H1 (cell line): ENCODE measurements at regions not wholly inside any gene's neighbourhood (a gene's known extent, or its start where the extent isn't known, plus 50 kb on each side); places are given as distances from the start of the nearest gene placed in this dataset.

Experiments used
- CTCF ChIA-PET: fragments of 300-600 bp; sonication (Branson Sonifier 250); formaldehyde crosslinking; loops from one replicate; lab custom pipeline; 2021; ENCODE audit not compliant: partially characterized antibody; lab: Charles Lee
- POLR2A ChIA-PET: fragments of 300-600 bp; sonication (Branson Sonifier 250); formaldehyde crosslinking; loops from one replicate; lab custom pipeline; 2021; ENCODE audit warnings: inconsistent platforms; ENCODE audit not compliant: partially characterized antibody; lab: Charles Lee
- DNase-seq, 2 experiments: peaks; one replicate each; pipeline versions ENCODE4 v3.0.0 to v3.0.0-alpha.2; 2010 to 2022; ENCODE audit warnings: low spot score in 2 of 2, low read depth in 1 of 2, mixed read lengths in 1 of 2
- FAIRE-seq: peaks from 2 replicates; lab custom pipeline; 2011; peaks lifted over from hg19 to GRCh38; lab: Jason Lieb, UNC
- H2AFZ ChIP-seq: 2 replicates; pipeline ENCODE4 v1.8.1; 2012; ENCODE audit warnings: low read length, inconsistent platforms
- H2AK5ac ChIP-seq: 2 replicates; pipeline ENCODE4 v1.6.1; 2013; ENCODE audit warnings: low read depth, low read length
- H2BK120ac ChIP-seq: replicated peaks from 2 replicates; pipeline ENCODE3; 2013; ENCODE audit warnings: low read depth, low read length, inconsistent platforms
- H2BK12ac ChIP-seq: 2 replicates; pipeline ENCODE4 v1.6.1; 2013; ENCODE audit warnings: low read depth, low read length
- H2BK15ac ChIP-seq: 2 replicates; pipeline ENCODE4 v1.6.1; 2013; ENCODE audit warnings: low read length
- H2BK20ac ChIP-seq: 2 replicates; pipeline ENCODE4 v1.6.1; 2013; ENCODE audit warnings: low read length
- H2BK5ac ChIP-seq: 2 replicates; pipeline ENCODE4 v1.6.1; 2013; ENCODE audit warnings: low read depth, low read length
- H3K14ac ChIP-seq: 2 replicates; pipeline ENCODE4 v1.6.1; 2013; ENCODE audit warnings: inconsistent platforms; ENCODE audit not compliant: insufficient read length
- H3K18ac ChIP-seq: 2 replicates; pipeline ENCODE4 v1.6.1; 2013; ENCODE audit warnings: low read length; ENCODE audit errors: extremely low read depth
- H3K23ac ChIP-seq: 2 replicates; pipeline ENCODE4 v1.6.1; 2013; ENCODE audit warnings: inconsistent platforms; ENCODE audit not compliant: insufficient read length
- H3K23me2 ChIP-seq: 2 replicates; pipeline ENCODE4 v1.6.1; 2013; ENCODE audit warnings: low read depth, low read length
- H3K27ac ChIP-seq: 2 replicates; pipeline ENCODE4 v1.6.1; 2011; ENCODE audit warnings: low read depth, low read length, inconsistent platforms
- H3K27me3 ChIP-seq, 4 experiments: replicated peaks in 1 of 4; 1 replicate in 1 of 4; 2 replicates in 3 of 4; pipeline versions ENCODE4 v1.6.1 to v1.8.1; 2011 to 2013; ENCODE audit warnings: low read length in 3 of 4, mild to moderate bottlenecking in 3 of 4, inconsistent platforms in 2 of 4, mixed read lengths in 2 of 4, moderate library complexity in 1 of 4; ENCODE audit not compliant: control insufficient read depth in 3 of 4, insufficient read depth in 3 of 4; ENCODE audit errors: extremely low read depth in 1 of 4
- H3K36me3 ChIP-seq, 4 experiments: 2 replicates each; pipeline versions ENCODE4 v1.6.1 to v1.8.1; 2011 to 2013; ENCODE audit warnings: mild to moderate bottlenecking in 4 of 4, low read length in 3 of 4, moderate library complexity in 2 of 4, control low read depth in 1 of 4, inconsistent platforms in 1 of 4; ENCODE audit not compliant: insufficient read depth in 4 of 4, control insufficient read depth in 2 of 4
- H3K4ac ChIP-seq: replicated peaks from 2 replicates; pipeline ENCODE3; 2013; ENCODE audit warnings: low read length, low read depth, mixed read lengths, inconsistent platforms; ENCODE audit not compliant: insufficient read length
- H3K4me1 ChIP-seq, 4 experiments: replicated peaks in 1 of 4; 1 replicate in 1 of 4; 2 replicates in 3 of 4; pipeline versions ENCODE4 v1.6.1 to v1.8.1; 2011 to 2013; ENCODE audit warnings: low read length in 3 of 4, inconsistent platforms in 2 of 4, mixed read lengths in 1 of 4; ENCODE audit not compliant: insufficient read depth in 4 of 4, control insufficient read depth in 3 of 4
- H3K4me2 ChIP-seq, 2 experiments: 2 replicates each; pipeline versions ENCODE4 v1.6.1 to v1.8.1; 2011 to 2013; ENCODE audit warnings: low read depth in 2 of 2, low read length in 2 of 2, control low read depth in 1 of 2, inconsistent platforms in 1 of 2, mild to moderate bottlenecking in 1 of 2; ENCODE audit not compliant: insufficient read depth in 1 of 2
- H3K4me3 ChIP-seq, 4 experiments: fragments of 200-600, 300-600 bp in 1 of 4; sonication (generic), shearing (Covaris generic), sonication (Bioruptor Twin) in 1 of 4; 2 replicates each; pipeline versions ENCODE4 v1.5.1 to v1.8.1; 2011 to 2016; ENCODE audit warnings: low read length in 4 of 4, low read depth in 3 of 4, control low read depth in 2 of 4, inconsistent platforms in 2 of 4, mild to moderate bottlenecking in 2 of 4, mixed read lengths in 1 of 4, moderate library complexity in 1 of 4; ENCODE audit not compliant: insufficient read depth in 2 of 4; ENCODE audit errors: extremely low read depth in 1 of 4
- H3K56ac ChIP-seq: replicated peaks from 2 replicates; pipeline ENCODE3; 2013; ENCODE audit warnings: low read depth, mild to moderate bottlenecking, mixed read lengths, low read length, inconsistent platforms; ENCODE audit not compliant: insufficient read length
- H3K79me1 ChIP-seq: 2 replicates; pipeline ENCODE4 v1.6.1; 2013; ENCODE audit warnings: low read depth, low read length, control low read depth
- H3K79me2 ChIP-seq, 2 experiments: 2 replicates each; pipeline versions ENCODE4 v1.6.1 to v1.8.1; 2012 to 2013; ENCODE audit warnings: low read length in 2 of 2, mild to moderate bottlenecking in 2 of 2, inconsistent platforms in 1 of 2; ENCODE audit not compliant: insufficient read depth in 2 of 2, control insufficient read depth in 1 of 2
- H3K9ac ChIP-seq, 4 experiments: replicated peaks in 1 of 4; 1 replicate in 1 of 4; 2 replicates in 3 of 4; pipeline versions ENCODE4 v1.6.1 to v1.8.1; 2011 to 2013; ENCODE audit warnings: low read depth in 3 of 4, low read length in 3 of 4, control low read depth in 2 of 4, mild to moderate bottlenecking in 2 of 4, moderate library complexity in 2 of 4, inconsistent platforms in 1 of 4; ENCODE audit errors: extremely low read depth in 1 of 4
- H3K9me3 ChIP-seq, 2 experiments: 2 replicates each; pipeline versions ENCODE4 v1.6.1 to v1.8.1; 2012 to 2013; ENCODE audit warnings: mild to moderate bottlenecking in 2 of 2, moderate library complexity in 2 of 2, control low read depth in 1 of 2, inconsistent platforms in 1 of 2, low read depth in 1 of 2, low read length in 1 of 2, mixed read lengths in 1 of 2; ENCODE audit not compliant: insufficient read depth in 2 of 2
- H4K20me1 ChIP-seq, 2 experiments: replicated peaks in 1 of 2; 2 replicates each; pipeline versions ENCODE3 to v1.8.1; 2011 to 2013; ENCODE audit warnings: inconsistent platforms in 2 of 2, low read length in 2 of 2, mild to moderate bottlenecking in 1 of 2; ENCODE audit not compliant: insufficient read depth in 2 of 2, control insufficient read depth in 1 of 2
- H4K5ac ChIP-seq: 2 replicates; pipeline ENCODE4 v1.6.1; 2013; ENCODE audit warnings: low read length, low read depth, mixed read lengths, inconsistent platforms; ENCODE audit not compliant: insufficient read length
- H4K8ac ChIP-seq: 2 replicates; pipeline ENCODE4 v1.8.0; 2013; ENCODE audit warnings: mild to moderate bottlenecking, moderate library complexity, low read length, inconsistent platforms; ENCODE audit not compliant: insufficient read depth; ENCODE audit errors: extremely low read depth
- H4K91ac ChIP-seq: replicated peaks from 2 replicates; pipeline ENCODE3; 2013; ENCODE audit warnings: low read length, mixed read lengths, inconsistent platforms; ENCODE audit not compliant: insufficient read length
- CBX8 ChIP-seq: fragments of 300-800, 300-1000 bp; sonication (generic); IDR thresholded peaks from 2 replicates; pipeline ENCODE4 v1.7.1; 2016; ENCODE audit warnings: low read depth, low read length, borderline replicate concordance
- NANOG ChIP-seq: IDR thresholded peaks from 2 replicates; pipeline ENCODE4 v1.6.1; 2011; ENCODE audit warnings: low read length, low read depth, mild to moderate bottlenecking, inconsistent platforms; ENCODE audit not compliant: insufficient read depth, poor library complexity, severe bottlenecking
- SIN3A ChIP-seq, 2 experiments: IDR thresholded peaks in 1 of 2; conservative IDR thresholded peaks in 1 of 2; 2 replicates each; pipeline ENCODE4 v1.6.1; 2011 to 2012; ENCODE audit warnings: low read length in 2 of 2, improper control_type of control experiment in 1 of 2, low read depth in 1 of 2, mild to moderate bottlenecking in 1 of 2
- SP2 ChIP-seq: IDR thresholded peaks from 2 replicates; pipeline ENCODE4 v1.6.1; 2012; ENCODE audit warnings: mild to moderate bottlenecking, low read length, inconsistent platforms
- TAF7 ChIP-seq: optimal IDR thresholded peaks from 2 replicates; pipeline ENCODE3; 2011; ENCODE audit warnings: low read depth, mild to moderate bottlenecking, inconsistent platforms, low read length, moderate library complexity, borderline replicate concordance
- ZNF274 ChIP-seq: IDR thresholded peaks from 2 replicates; pipeline ENCODE4 v1.7.0; 2012; ENCODE audit warnings: low read length, borderline replicate concordance; ENCODE audit errors: extremely low read depth
- WGBS, 2 experiments: shearing (Covaris generic) in 1 of 2; methylation state at CpG; one replicate each; pipeline versions ENCODE4 v1.1.6 to v1.1.7; 2013 to 2015; ENCODE audit warnings: low lambda C conversion rate in 2 of 2, mixed read lengths in 2 of 2, inconsistent platforms in 1 of 2, low coverage in 1 of 2, missing lambda C conversion rate in 1 of 2; ENCODE audit not compliant: insufficient replicate concordance in 2 of 2, insufficient coverage in 1 of 2, insufficient read length in 1 of 2; ENCODE audit errors: extremely low coverage in 1 of 2, missing lambda C conversion rate in 1 of 2; 5-methylcytosine and 5-hydroxymethylcytosine counted together
- TF ChIP-seq, protein P1 (sequence below): IDR thresholded peaks from 2 replicates; pipeline ENCODE4 v1.6.1; 2011; ENCODE audit warnings: low read depth, mild to moderate bottlenecking, low read length; ENCODE audit not compliant: insufficient read depth
- TF ChIP-seq, protein P2 (sequence below): IDR thresholded peaks from 2 replicates; pipeline ENCODE4 v1.6.1; 2012; ENCODE audit warnings: inconsistent platforms

DNA sequence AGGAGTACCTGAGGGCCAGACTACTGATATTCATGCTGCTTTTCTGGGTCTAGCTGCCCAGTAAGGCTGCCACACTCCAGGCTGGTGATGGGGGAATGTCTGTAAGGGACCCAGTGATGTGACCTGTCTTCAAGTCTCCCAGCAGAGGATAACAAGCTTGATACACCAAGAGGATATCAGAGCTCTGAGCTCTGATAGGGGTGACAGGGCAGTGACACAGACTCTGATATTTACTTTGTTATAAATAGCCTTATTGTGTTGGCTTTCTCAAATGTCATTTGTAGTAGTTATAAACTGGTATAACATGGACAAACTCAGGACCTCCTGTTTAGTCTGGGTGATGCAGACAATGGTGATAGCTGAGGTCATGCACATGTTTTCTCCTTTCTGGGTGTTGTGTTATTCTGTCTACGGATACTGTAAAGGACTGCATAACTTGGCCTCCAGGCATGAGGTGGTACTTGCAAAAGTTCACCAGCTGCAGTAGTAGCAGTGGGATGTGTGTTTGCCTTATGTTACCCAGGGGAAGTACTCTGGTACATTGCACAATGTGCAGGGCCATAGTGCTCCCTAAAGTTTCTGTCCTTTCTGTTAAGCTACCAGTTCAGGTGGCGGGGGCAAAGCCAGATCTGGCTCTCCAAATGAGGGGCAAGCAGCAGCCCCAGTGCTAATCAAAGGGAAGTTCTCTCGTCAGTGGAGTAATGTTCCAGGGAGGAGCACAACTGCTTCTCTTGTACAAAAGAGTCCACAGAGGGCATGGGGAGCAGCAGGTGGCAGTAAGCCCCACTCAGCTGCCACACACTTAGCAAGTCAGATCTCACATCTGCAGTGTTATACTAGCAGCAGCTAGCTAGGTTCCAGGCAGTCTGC, 812.2 kb downstream of the JRKL start:
- Histone ChIP-seq H2BK12ac (peak overlapping the region; percentile 61), H3K4me3 (no peak overlapping the region), H3K27me3 (no peaks in the 10 kb centered on the region), H2BK5ac (0 out of 2 replicates have a peak overlapping the region, but pooled peaks have one; percentile 14), H3K9ac (no peak overlapping the region), H2BK20ac (0 out of 2 replicates have a peak overlapping the region, but pooled peaks have one; percentile 34), H2BK120ac (no peak overlapping the region), H3K27ac (no peak overlapping the region), H3K4me1 (peaks cover 1 to 9% (median 6%) of the 10 kb centered on the region in 4 experiments; a peak in 6 of 7 replicates), H3K79me2 (no peaks in the 10 kb centered on the region), H3K79me1 (no peaks in the 10 kb centered on the region), H3K4me2 (peak overlapping the region; percentile 38 to 46; a peak in 2 of 4 replicates), H3K4ac (no peak overlapping the region), H4K20me1 (no peaks in the 10 kb centered on the region), H2AFZ (peak overlapping the region; percentile 96; the same call in 1 of the 2 replicates), H3K23me2 (no peaks in the 10 kb centered on the region), H3K56ac (no peak overlapping the region), H3K9me3 (no peaks in the 10 kb centered on the region), H4K91ac (no peak overlapping the region), H2BK15ac (no peak overlapping the region; the same call in 1 of the 2 replicates), H4K5ac (no peak overlapping the region), H2AK5ac (no peak overlapping the region), H3K14ac (no peak overlapping the region), H3K36me3 (no peaks in the 10 kb centered on the region), H3K18ac (no peak overlapping the region), H4K8ac (no peak overlapping the region), H3K23ac (no peak overlapping the region)
- CTCF ChIA-PET, result interaction anchor here (1.0 to 1.6 kb wide), 4 partner anchors 9 to 737 kb away, joined by 3 to 6 read pairs (median 3); no protein-coding TSS in a partner anchor
- POLR2A ChIA-PET, result interaction anchor here (0.6 kb wide), 1 partner anchor 121 kb away, joined by 3 read pairs; no protein-coding TSS in a partner anchor
- 85% methylated on average over 2 of the region's 3 CpGs; no CpG with 5 or more reads in 1 of the 2 experiments for WGBS, 2 experiments
- DNase-seq, result no peak
- FAIRE-seq, result no peak
- TF ChIP-seq, protein P1, sequence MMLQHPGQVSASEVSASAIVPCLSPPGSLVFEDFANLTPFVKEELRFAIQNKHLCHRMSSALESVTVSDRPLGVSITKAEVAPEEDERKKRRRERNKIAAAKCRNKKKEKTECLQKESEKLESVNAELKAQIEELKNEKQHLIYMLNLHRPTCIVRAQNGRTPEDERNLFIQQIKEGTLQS, result no peak
- no peak for TF ChIP-seq ZNF274
- TF ChIP-seq SP2, result no peak
- TF ChIP-seq, protein P2, sequence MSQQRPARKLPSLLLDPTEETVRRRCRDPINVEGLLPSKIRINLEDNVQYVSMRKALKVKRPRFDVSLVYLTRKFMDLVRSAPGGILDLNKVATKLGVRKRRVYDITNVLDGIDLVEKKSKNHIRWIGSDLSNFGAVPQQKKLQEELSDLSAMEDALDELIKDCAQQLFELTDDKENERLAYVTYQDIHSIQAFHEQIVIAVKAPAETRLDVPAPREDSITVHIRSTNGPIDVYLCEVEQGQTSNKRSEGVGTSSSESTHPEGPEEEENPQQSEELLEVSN, result no peak
- TF ChIP-seq TAF7, result no peak
- no peak for TF ChIP-seq NANOG
- no peak for TF ChIP-seq CBX8
- TF ChIP-seq SIN3A (conservative IDR thresholded peaks at IDR 0.05 in 1 of 2, IDR thresholded peaks at IDR 0.05 in 1 of 2; ENCODE audit: low read depth in 1 of 2, low read length in 2 of 2), result no peak
